Stomach (tissue), 4 donors: ENCODE measurements at regions not wholly inside any gene's neighbourhood (a gene's known extent, or its start where the extent isn't known, plus 50 kb on each side); places are given as distances from the start of the nearest gene placed in this dataset.

Source experiments
- EP300 ChIP-seq: sonication (generic); formaldehyde crosslinking; IDR thresholded peaks from one replicate; pipeline ENCODE4 v1.6.1; 2017; ENCODE audit warnings: antibody characterized with exemption
- POLR2A ChIP-seq, 4 donors: fragments of 450-650 bp; IDR thresholded peaks; one replicate each; pipeline ENCODE4 v1.6.1; 2016; ENCODE audit warnings: antibody characterized with exemption in 4 of 4, control low read depth in 2 of 4, mild to moderate bottlenecking in 1 of 4, moderate library complexity in 1 of 4
- TF ChIP-seq, protein P1 (sequence below), 7 experiments: fragments of 450-650 bp in 4 of 7; fragments of 200-600 bp in 3 of 7; sonication (generic) in 3 of 7; IDR thresholded peaks; one replicate each; pipeline ENCODE4 v1.5.1; 2016 to 2019; ENCODE audit warnings: antibody characterized with exemption in 7 of 7, control low read depth in 2 of 7, mild to moderate bottlenecking in 1 of 7

DNA sequence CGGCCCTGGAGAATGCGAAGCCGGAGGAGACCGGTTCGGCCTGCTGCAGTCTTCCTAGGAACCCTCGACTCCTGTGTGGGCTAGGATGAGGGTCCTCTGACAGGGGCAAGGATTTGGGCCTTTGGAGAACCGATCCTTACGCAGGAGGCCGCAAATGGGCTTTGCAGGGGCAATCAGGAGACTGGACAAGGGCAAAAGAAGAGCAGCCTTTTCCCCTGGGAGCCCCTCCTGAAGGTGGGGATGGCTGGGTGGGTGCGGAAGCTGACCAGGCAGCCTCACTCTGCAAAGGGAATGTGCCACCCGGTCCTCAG lies 111.7 kb downstream of the NAV1 start:
- TF ChIP-seq, protein P1, sequence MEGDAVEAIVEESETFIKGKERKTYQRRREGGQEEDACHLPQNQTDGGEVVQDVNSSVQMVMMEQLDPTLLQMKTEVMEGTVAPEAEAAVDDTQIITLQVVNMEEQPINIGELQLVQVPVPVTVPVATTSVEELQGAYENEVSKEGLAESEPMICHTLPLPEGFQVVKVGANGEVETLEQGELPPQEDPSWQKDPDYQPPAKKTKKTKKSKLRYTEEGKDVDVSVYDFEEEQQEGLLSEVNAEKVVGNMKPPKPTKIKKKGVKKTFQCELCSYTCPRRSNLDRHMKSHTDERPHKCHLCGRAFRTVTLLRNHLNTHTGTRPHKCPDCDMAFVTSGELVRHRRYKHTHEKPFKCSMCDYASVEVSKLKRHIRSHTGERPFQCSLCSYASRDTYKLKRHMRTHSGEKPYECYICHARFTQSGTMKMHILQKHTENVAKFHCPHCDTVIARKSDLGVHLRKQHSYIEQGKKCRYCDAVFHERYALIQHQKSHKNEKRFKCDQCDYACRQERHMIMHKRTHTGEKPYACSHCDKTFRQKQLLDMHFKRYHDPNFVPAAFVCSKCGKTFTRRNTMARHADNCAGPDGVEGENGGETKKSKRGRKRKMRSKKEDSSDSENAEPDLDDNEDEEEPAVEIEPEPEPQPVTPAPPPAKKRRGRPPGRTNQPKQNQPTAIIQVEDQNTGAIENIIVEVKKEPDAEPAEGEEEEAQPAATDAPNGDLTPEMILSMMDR (IDR thresholded peaks at IDR 0.05) = no peak
- no peak for TF ChIP-seq EP300
- no peak for TF ChIP-seq POLR2A (IDR thresholded peaks at IDR 0.05)
